Spleen (tissue), 11 donors: ENCODE measurements at regions not wholly inside any gene's neighbourhood (a gene's known extent, or its start where the extent isn't known, plus 50 kb on each side); places are given as distances from the start of the nearest gene placed in this dataset.

Source experiments
- DNase-seq: peaks from one replicate; pipeline ENCODE4 v3.0.0-alpha.2; 2020
- H3K27ac ChIP-seq, 8 donors: fragments of 200-600 bp; sonication (generic) in 7 of 8; 1 replicate in 4 of 8; 2 replicates in 4 of 8; pipeline versions ENCODE4 v1.5.0 to v1.8.0; 2016 to 2021; ENCODE audit warnings: inconsistent platforms in 4 of 8, mild to moderate bottlenecking in 4 of 8, moderate library complexity in 1 of 8
- H3K27me3 ChIP-seq, 7 donors: fragments of 200-600 bp; sonication (generic) in 6 of 7; replicated peaks in 1 of 7; 1 replicate in 4 of 7; 2 replicates in 3 of 7; pipeline versions ENCODE4 v1.5.0 to v1.8.0; 2016 to 2021; ENCODE audit warnings: inconsistent platforms in 3 of 7, mild to moderate bottlenecking in 1 of 7
- H3K36me3 ChIP-seq, 6 donors: fragments of 200-600 bp; sonication (generic) in 5 of 6; 1 replicate in 4 of 6; 2 replicates in 2 of 6; pipeline versions ENCODE4 v1.5.0 to v1.8.0; 2016 to 2021; ENCODE audit warnings: inconsistent platforms in 2 of 6
- H3K4me1 ChIP-seq, 6 donors: fragments of 200-600 bp; sonication (generic) in 5 of 6; 1 replicate in 3 of 6; 2 replicates in 3 of 6; pipeline versions ENCODE4 v1.5.0 to v1.8.0; 2016 to 2021; ENCODE audit warnings: inconsistent platforms in 3 of 6
- H3K4me3 ChIP-seq, 8 donors: fragments of 200-600 bp; sonication (generic) in 7 of 8; 1 replicate in 4 of 8; 2 replicates in 4 of 8; pipeline versions ENCODE4 v1.5.0 to v1.8.0; 2016 to 2021; ENCODE audit warnings: inconsistent platforms in 4 of 8, mild to moderate bottlenecking in 4 of 8, moderate library complexity in 2 of 8
- H3K9me3 ChIP-seq, 8 donors: fragments of 200-600 bp; sonication (generic) in 7 of 8; 1 replicate in 4 of 8; 2 replicates in 4 of 8; pipeline versions ENCODE4 v1.5.0 to v1.8.0; 2016 to 2021; ENCODE audit warnings: inconsistent platforms in 4 of 8
- POLR2A ChIP-seq, 3 donors: fragments of 450-650 bp; IDR thresholded peaks; one replicate each; pipeline ENCODE4 v1.5.1; 2017; ENCODE audit warnings: antibody characterized with exemption in 3 of 3, mild to moderate bottlenecking in 1 of 3
- POLR2AphosphoS5 ChIP-seq, 3 donors: sonication (generic); formaldehyde crosslinking; IDR thresholded peaks; one replicate each; pipeline ENCODE4 v1.5.1; 2017; ENCODE audit warnings: antibody characterized with exemption in 3 of 3
- WGBS, 5 donors: extraction: QIAGEN DNeasy Blood & Tissue Kit in 3 of 5; methylation state at CpG; one replicate each; pipeline versions ENCODE4 v1.1.5 to v1.1.7; 2013 to 2018; 5-methylcytosine and 5-hydroxymethylcytosine counted together
- intact Hi-C: fragments of 100-400 bp; cut with DNase I; formaldehyde crosslinking; loops from one replicate; pipeline ENCODE4 v1.15.0; 2023; ENCODE audit warnings: low total_unique reads
- TF ChIP-seq, protein P1 (sequence below), 11 experiments: fragments of 200-600 bp in 7 of 11; fragments of 450-650 bp in 4 of 11; sonication (generic) in 4 of 11; IDR thresholded peaks in 8 of 11; conservative IDR thresholded peaks in 3 of 11; 1 replicate in 7 of 11; 2 replicates in 4 of 11; pipeline versions ENCODE4 v1.4.0 to v1.8.0; 2016 to 2021; ENCODE audit warnings: antibody characterized with exemption in 11 of 11, inconsistent platforms in 4 of 11, mild to moderate bottlenecking in 1 of 11
- donor health status: healthy with polysubstance abuse.
- donor health status: DM: no; HTN: no; CAD: no; lungs with moderate emphysema.
- donor health status: DM: no; HTN: no; CAD: no.
- donor health status: Bipolar disorder and iron deficiency.
- donor health status: healthy.
- donor health status: DM: no; HTN: no; CAD: no.
- donor health status: DM: yes; HTN: yes; CAD: no.

DNA sequence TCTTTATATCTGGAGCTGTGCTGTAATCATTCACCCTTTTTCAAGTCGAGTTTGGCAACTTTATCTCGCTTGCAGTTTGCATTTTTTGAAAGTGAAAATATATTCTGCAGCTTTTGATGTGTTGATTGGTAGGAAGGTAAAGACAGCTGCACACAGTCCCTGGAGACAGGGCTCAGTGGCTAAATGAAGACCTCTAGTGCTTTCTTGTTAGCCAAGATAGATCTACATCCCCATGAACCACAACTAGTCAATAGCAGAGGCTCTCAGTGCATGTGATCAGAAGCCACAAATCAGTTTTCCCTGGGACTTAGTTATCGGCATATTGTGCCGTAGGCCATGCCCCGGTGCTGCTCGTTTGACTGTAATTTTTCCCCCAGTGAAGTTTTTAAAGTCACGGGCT, 587.7 kb upstream of the PITX2 start:
- H3K27me3 ChIP-seq: no peaks in the 10 kb centered on the region
- no peaks in the 10 kb centered on the region for H3K36me3 ChIP-seq
- intact Hi-C loops: no loop called here
- no peak for TF ChIP-seq POLR2A (IDR thresholded peaks at IDR 0.05)
- TF ChIP-seq, protein P1, sequence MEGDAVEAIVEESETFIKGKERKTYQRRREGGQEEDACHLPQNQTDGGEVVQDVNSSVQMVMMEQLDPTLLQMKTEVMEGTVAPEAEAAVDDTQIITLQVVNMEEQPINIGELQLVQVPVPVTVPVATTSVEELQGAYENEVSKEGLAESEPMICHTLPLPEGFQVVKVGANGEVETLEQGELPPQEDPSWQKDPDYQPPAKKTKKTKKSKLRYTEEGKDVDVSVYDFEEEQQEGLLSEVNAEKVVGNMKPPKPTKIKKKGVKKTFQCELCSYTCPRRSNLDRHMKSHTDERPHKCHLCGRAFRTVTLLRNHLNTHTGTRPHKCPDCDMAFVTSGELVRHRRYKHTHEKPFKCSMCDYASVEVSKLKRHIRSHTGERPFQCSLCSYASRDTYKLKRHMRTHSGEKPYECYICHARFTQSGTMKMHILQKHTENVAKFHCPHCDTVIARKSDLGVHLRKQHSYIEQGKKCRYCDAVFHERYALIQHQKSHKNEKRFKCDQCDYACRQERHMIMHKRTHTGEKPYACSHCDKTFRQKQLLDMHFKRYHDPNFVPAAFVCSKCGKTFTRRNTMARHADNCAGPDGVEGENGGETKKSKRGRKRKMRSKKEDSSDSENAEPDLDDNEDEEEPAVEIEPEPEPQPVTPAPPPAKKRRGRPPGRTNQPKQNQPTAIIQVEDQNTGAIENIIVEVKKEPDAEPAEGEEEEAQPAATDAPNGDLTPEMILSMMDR (IDR thresholded peaks at IDR 0.05 in 8 of 11, conservative IDR thresholded peaks at IDR 0.05 in 3 of 11): no peak
- TF ChIP-seq POLR2AphosphoS5 (IDR thresholded peaks at IDR 0.05): no peak
- no peaks in the 10 kb centered on the region for H3K9me3 ChIP-seq
- H3K27ac ChIP-seq: no peak overlapping the region
- 66 to 81% (median 70%) methylated on average over 7 of the region's 7 CpGs for WGBS, 5 donors
- H3K4me1 ChIP-seq: no peaks in the 10 kb centered on the region
- DNase-seq: no peak
- H3K4me3 ChIP-seq: no peak overlapping the region

DNA sequence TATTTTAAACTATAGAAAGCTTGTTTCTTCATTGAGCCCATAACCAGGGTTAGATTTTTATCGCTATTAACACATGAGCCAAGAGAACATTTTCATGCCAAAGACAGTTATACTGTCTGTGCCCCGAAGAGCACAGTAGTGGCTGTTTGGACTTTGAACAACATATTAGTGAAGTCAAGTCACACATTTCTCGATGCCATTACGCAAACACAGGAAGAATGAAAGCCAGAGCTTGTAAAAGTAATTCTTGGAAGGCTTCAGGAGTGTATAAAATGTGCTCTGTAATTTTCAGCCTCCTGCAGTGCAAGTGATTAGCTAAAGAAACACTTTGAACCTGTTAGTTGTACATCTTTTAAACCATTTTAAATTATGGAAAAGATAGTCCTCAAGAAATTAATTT, 590.7 kb upstream of the PITX2 start:
- no peak for DNase-seq
- H3K4me1 ChIP-seq: no peaks in the 10 kb centered on the region
- H3K4me3 ChIP-seq: no peak overlapping the region
- TF ChIP-seq, protein P1 (IDR thresholded peaks at IDR 0.05 in 8 of 11, conservative IDR thresholded peaks at IDR 0.05 in 3 of 11): no peak
- TF ChIP-seq POLR2A (IDR thresholded peaks at IDR 0.05) (no peak), POLR2AphosphoS5 (IDR thresholded peaks at IDR 0.05) (no peak)
- H3K27ac ChIP-seq: no peak overlapping the region
- H3K9me3 ChIP-seq: no peaks in the 10 kb centered on the region
- no peaks in the 10 kb centered on the region for H3K27me3 ChIP-seq
- WGBS, 5 donors: 74 to 91% (median 83%) methylated on average over 4 of the region's 4 CpGs
- intact Hi-C loops: no loop called here
- H3K36me3 ChIP-seq: no peaks in the 10 kb centered on the region

DNA sequence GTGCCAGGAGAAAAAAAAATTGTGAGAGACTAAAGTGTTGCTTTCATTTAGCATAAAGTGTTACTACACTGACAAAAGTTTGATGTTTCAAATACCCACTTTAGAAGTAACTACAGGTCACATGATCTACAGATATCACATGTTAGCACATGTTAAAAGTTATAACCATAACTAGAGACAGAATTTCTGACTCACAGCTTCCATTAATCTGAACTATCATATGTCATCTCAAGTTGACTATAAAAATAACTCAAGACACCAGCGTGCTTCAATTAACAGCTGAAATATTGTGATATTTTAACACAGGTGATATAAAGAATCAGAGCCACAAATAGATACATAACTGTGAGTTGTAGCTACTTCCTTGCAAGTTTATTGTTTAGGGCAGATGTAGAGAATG, 591.5 kb upstream of the PITX2 start:
- H3K4me1 ChIP-seq: no peaks in the 10 kb centered on the region
- no peaks in the 10 kb centered on the region for H3K36me3 ChIP-seq
- H3K27me3 ChIP-seq: no peaks in the 10 kb centered on the region
- no peak overlapping the region for H3K4me3 ChIP-seq
- no peak for DNase-seq
- intact Hi-C loops: no loop called here
- TF ChIP-seq POLR2A (IDR thresholded peaks at IDR 0.05) (no peak), POLR2AphosphoS5 (IDR thresholded peaks at IDR 0.05) (no peak)
- TF ChIP-seq, protein P1 (IDR thresholded peaks at IDR 0.05 in 8 of 11, conservative IDR thresholded peaks at IDR 0.05 in 3 of 11): no peak
- 77 to 89% (median 82%) methylated on average over 1 of the region's 1 CpG for WGBS, 5 donors
- no peak overlapping the region for H3K27ac ChIP-seq
- no peaks in the 10 kb centered on the region for H3K9me3 ChIP-seq

DNA sequence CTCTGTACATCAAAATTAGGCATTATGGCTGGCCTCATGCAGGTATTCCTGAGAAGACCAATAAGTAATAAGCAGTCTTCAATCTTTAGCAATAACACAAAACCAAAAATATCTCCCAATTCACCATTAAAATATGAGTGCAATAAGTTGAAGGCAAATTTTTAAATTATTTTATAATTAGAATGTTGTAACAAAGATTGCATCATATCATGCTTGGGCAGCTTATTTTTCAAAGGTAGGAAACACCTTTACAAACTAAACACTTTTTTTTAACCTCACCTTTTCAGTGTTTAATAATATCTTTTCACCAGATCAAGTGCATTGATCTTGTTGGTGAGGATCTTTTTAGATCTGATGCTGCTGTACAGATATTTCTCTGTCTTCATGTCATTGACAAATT, 592.9 kb upstream of the PITX2 start:
- H3K9me3 ChIP-seq: no peaks in the 10 kb centered on the region
- no peak overlapping the region for H3K4me3 ChIP-seq
- no peaks in the 10 kb centered on the region for H3K4me1 ChIP-seq
- TF ChIP-seq, protein P1 (IDR thresholded peaks at IDR 0.05 in 8 of 11, conservative IDR thresholded peaks at IDR 0.05 in 3 of 11): no peak
- no peak for TF ChIP-seq POLR2AphosphoS5 (IDR thresholded peaks at IDR 0.05)
- no peak for TF ChIP-seq POLR2A (IDR thresholded peaks at IDR 0.05)
- intact Hi-C loops: no loop called here
- H3K27ac ChIP-seq: no peak overlapping the region
- no peak for DNase-seq
- H3K36me3 ChIP-seq: no peaks in the 10 kb centered on the region
- H3K27me3 ChIP-seq: no peaks in the 10 kb centered on the region
